Panc1 (cell line): ENCODE measurements at regions not wholly inside any gene's neighbourhood (a gene's known extent, or its start where the extent isn't known, plus 50 kb on each side); places are given as distances from the start of the nearest gene placed in this dataset.

ENCODE experiments used
- ATAC-seq: fragments of 200-7000 bp; cut with Tn5 transposase; 2 replicates; pipeline ENCODE4 v1.9.1; 2020; ENCODE audit warnings: mild to moderate bottlenecking, moderate library complexity
- BruUV-seq: library from RNA; stranded (reverse); fragments of 400-500 nt; replicated peaks from 2 replicates; lab custom pipeline; 2021; lab: Mats Ljungman, UMichigan
- CTCF ChIA-PET: fragments of 300-600 bp; sonication (Branson Sonifier 250); formaldehyde crosslinking; loops from one replicate; lab custom pipeline; 2022; ENCODE audit warnings: antibody characterized with exemption; lab: Charles Lee
- POLR2A ChIA-PET: fragments of 300-600 bp; sonication (Branson Sonifier 250); formaldehyde crosslinking; loops from one replicate; lab custom pipeline; 2022; ENCODE audit warnings: antibody characterized with exemption; lab: Charles Lee
- DNase-seq: peaks from one replicate; pipeline ENCODE4 v3.0.0-alpha.2; 2010; ENCODE audit warnings: low read depth, low spot score
- H3K27ac ChIP-seq: 2 replicates; pipeline ENCODE4 v1.5.1; 2011; ENCODE audit warnings: mild to moderate bottlenecking, low read length, inconsistent platforms
- H3K27me3 ChIP-seq: fragments of 200-500 bp; sonication (Bioruptor generic); 2 replicates; pipeline ENCODE4 v1.6.0; 2014; ENCODE audit warnings: low read length, inconsistent platforms; ENCODE audit not compliant: control insufficient read depth, insufficient read depth
- H3K36me3 ChIP-seq: fragments of 200-500 bp; sonication (Bioruptor generic); 2 replicates; pipeline ENCODE4 v1.5.1; 2014; ENCODE audit warnings: inconsistent platforms, mild to moderate bottlenecking, low read length, moderate library complexity; ENCODE audit not compliant: control insufficient read depth, insufficient read depth
- H3K4me1 ChIP-seq: 2 replicates; pipeline ENCODE4 v1.5.1; 2011; ENCODE audit warnings: inconsistent platforms, mild to moderate bottlenecking, low read length, moderate library complexity; ENCODE audit not compliant: control insufficient read depth, insufficient read depth
- H3K4me3 ChIP-seq, 2 experiments: 2 replicates each; pipeline ENCODE4 v1.5.1; 2011 to 2012; ENCODE audit warnings: low read depth in 2 of 2, low read length in 2 of 2, mild to moderate bottlenecking in 2 of 2, inconsistent platforms in 1 of 2, moderate library complexity in 1 of 2
- H3K9me3 ChIP-seq: fragments of 200-500 bp; sonication (Bioruptor generic); 2 replicates; pipeline ENCODE4 v1.5.1; 2014; ENCODE audit warnings: low read depth, mild to moderate bottlenecking, inconsistent platforms, low read length, moderate library complexity; ENCODE audit not compliant: control insufficient read depth, insufficient read depth
- CTCF ChIP-seq: fragments of 450-650 bp; IDR thresholded peaks from 2 replicates; pipeline ENCODE4 v1.5.1; 2017; ENCODE audit warnings: mild to moderate bottlenecking
- POLR2AphosphoS5 ChIP-seq: IDR thresholded peaks from 2 replicates; pipeline ENCODE4 v1.6.1; 2012; ENCODE audit warnings: mild to moderate bottlenecking, low read depth, low read length, moderate library complexity
- REST ChIP-seq, 2 experiments: IDR thresholded peaks; 2 replicates each; pipeline ENCODE4 v1.6.1; 2011 to 2012; ENCODE audit warnings: low read depth in 2 of 2, control low read depth in 1 of 2, low read length in 1 of 2, mild to moderate bottlenecking in 1 of 2, moderate library complexity in 1 of 2; ENCODE audit not compliant: insufficient read depth in 1 of 2
- SIN3A ChIP-seq: IDR thresholded peaks from 2 replicates; pipeline ENCODE4 v1.6.1; 2012; ENCODE audit warnings: low read depth, mild to moderate bottlenecking, low read length, moderate library complexity, borderline replicate concordance; ENCODE audit not compliant: insufficient read depth
- TCF7L2 ChIP-seq: IDR thresholded peaks from 2 replicates; pipeline ENCODE4 v1.6.1; 2011; ENCODE audit warnings: mild to moderate bottlenecking, low read depth, low read length, inconsistent platforms
- in situ Hi-C: cut with HindIII; loops from 2 replicates; pipeline ENCODE4 v1.10.0; 2016; ENCODE audit warnings: low sequenced_read_pairs, low pct_unique_long_range_greater_than_20kb
- intact Hi-C: fragments of 100-400 bp; cut with micrococcal nuclease; formaldehyde crosslinking; loops from one replicate; pipeline ENCODE4 v1.10.0; 2022; ENCODE audit not compliant: unreplicated experiment

- CTCF ChIA-PET = no interaction called here
- intact Hi-C loops (no loop called here), in situ Hi-C loops (no loop called here)
- Histone ChIP-seq H3K4me3 (no peak overlapping the region), H3K27ac (no peak overlapping the region), H3K36me3 (no peaks in the 10 kb centered on the region), H3K4me1 (no peaks in the 10 kb centered on the region), H3K27me3 (no peaks in the 10 kb centered on the region), H3K9me3 (no peaks in the 10 kb centered on the region)
- POLR2A ChIA-PET = no interaction called here
- DNase-seq (no peak), ATAC-seq (no peak)
- BruUV-seq = no TSS peak
- no peak for TF ChIP-seq TCF7L2
- no peak for TF ChIP-seq POLR2AphosphoS5
These were observed 529.4 kb downstream of the PCDH17 start for GRCh38 chr13:58160980-58161379.

GRCh38 chr13:58165617-58166016 lies 534.1 kb downstream of the PCDH17 start:
- Histone ChIP-seq H3K4me3 (no peak overlapping the region), H3K9me3 (no peaks in the 10 kb centered on the region), H3K4me1 (no peaks in the 10 kb centered on the region), H3K27me3 (no peaks in the 10 kb centered on the region), H3K36me3 (no peaks in the 10 kb centered on the region), H3K27ac (no peak overlapping the region)
- in situ Hi-C loops (no loop called here), intact Hi-C loops (no loop called here)
- ChIA-PET POLR2A (no interaction called here), CTCF (no interaction called here)
- DNase-seq = no peak
- BruUV-seq = no TSS peak
- TF ChIP-seq CTCF (no peak), SIN3A (no peak), REST (IDR thresholded peaks at IDR 0.05; ENCODE audit: insufficient read depth in 1 of 2, low read depth in 2 of 2, low read length in 1 of 2) (no peak), POLR2AphosphoS5 (no peak), TCF7L2 (no peak)
- no peak for ATAC-seq

GRCh38 chr13:58181111-58181510 lies 549.6 kb downstream of the PCDH17 start:
- CTCF ChIA-PET = no interaction called here
- DNase-seq = no peak
- Histone ChIP-seq H3K4me1 (no peaks in the 10 kb centered on the region), H3K27me3 (no peaks in the 10 kb centered on the region), H3K36me3 (no peaks in the 10 kb centered on the region), H3K4me3 (no peak overlapping the region), H3K9me3 (no peaks in the 10 kb centered on the region), H3K27ac (no peak overlapping the region)
- no TSS peak for BruUV-seq
- TF ChIP-seq REST (IDR thresholded peaks at IDR 0.05; ENCODE audit: insufficient read depth in 1 of 2, low read depth in 2 of 2, low read length in 1 of 2) (no peak), SIN3A (no peak), TCF7L2 (no peak), POLR2AphosphoS5 (no peak), CTCF (no peak)
- in situ Hi-C loops = no loop called here
- POLR2A ChIA-PET = no interaction called here
- no peak for ATAC-seq
- intact Hi-C loops = no loop called here
